LNCaP clone FGC (cell line): ENCODE measurements at regions not wholly inside any gene's neighbourhood (a gene's known extent, or its start where the extent isn't known, plus 50 kb on each side); places are given as distances from the start of the nearest gene placed in this dataset.
"Not testable (repeated sequence)": the region's sequence is repeated elsewhere in the genome, so short reads cannot be mapped to it uniquely, and the experiment has no call there.

Source experiments
- DNase-seq: peaks from one replicate; pipeline ENCODE4 v3.0.0-alpha.2; 2011; ENCODE audit warnings: low read depth
- H3K4me3 ChIP-seq: 2 replicates; pipeline ENCODE4 v1.5.1; 2011; ENCODE audit warnings: mild to moderate bottlenecking, low read depth, low read length, control low read depth
- CTCF ChIP-seq: IDR thresholded peaks from 2 replicates; pipeline ENCODE4 v1.5.1; 2012; ENCODE audit warnings: mild to moderate bottlenecking; ENCODE audit not compliant: control insufficient read depth, insufficient read depth; ENCODE audit errors: extremely low read depth

- TF ChIP-seq CTCF, result no peak
- no peak for DNase-seq
- no peak overlapping the region for H3K4me3 ChIP-seq
These were observed 782.8 kb upstream of the NUDT12 start for GRCh38 chr5:104345222-104346016.

GRCh38 chr5:104344809-104345208, 782.2 kb upstream of the NUDT12 start:
- no peak for TF ChIP-seq CTCF
- DNase-seq, result no peak
- H3K4me3 ChIP-seq, result no peak overlapping the region

- DNase-seq, result no peak
- no peak for TF ChIP-seq CTCF
- no peak overlapping the region for H3K4me3 ChIP-seq
These were observed 765.2 kb upstream of the NUDT12 start for GRCh38 chr5:104327801-104328200.

- DNase-seq, result no peak
- no peak overlapping the region for H3K4me3 ChIP-seq
- TF ChIP-seq CTCF, result no peak
These were observed 764.4 kb upstream of the NUDT12 start for GRCh38 chr5:104326966-104327365.

GRCh38 chr5:104325356-104325755, 762.8 kb upstream of the NUDT12 start:
- no peak overlapping the region for H3K4me3 ChIP-seq
- TF ChIP-seq CTCF, result no peak
- DNase-seq, result no peak

GRCh38 chr5:104316676-104317075, 754.1 kb upstream of the NUDT12 start:
- H3K4me3 ChIP-seq, DNase-seq: not testable (repeated sequence)

- no peak for TF ChIP-seq CTCF
- H3K4me3 ChIP-seq, result no peak overlapping the region
- peak; percentile 59 for DNase-seq
These were observed 749.9 kb upstream of the NUDT12 start for GRCh38 chr5:104312481-104312880.
